Endothelial cell of hepatic sinusoid (primary cell): ENCODE measurements at regions not wholly inside any gene's neighbourhood (a gene's known extent, or its start where the extent isn't known, plus 50 kb on each side); places are given as distances from the start of the nearest gene placed in this dataset.

Experiments used
- in situ Hi-C: cut with HindIII; loops from 2 replicates; pipeline ENCODE4 v1.10.0; 2017; ENCODE audit warnings: low sequenced_read_pairs

DNA sequence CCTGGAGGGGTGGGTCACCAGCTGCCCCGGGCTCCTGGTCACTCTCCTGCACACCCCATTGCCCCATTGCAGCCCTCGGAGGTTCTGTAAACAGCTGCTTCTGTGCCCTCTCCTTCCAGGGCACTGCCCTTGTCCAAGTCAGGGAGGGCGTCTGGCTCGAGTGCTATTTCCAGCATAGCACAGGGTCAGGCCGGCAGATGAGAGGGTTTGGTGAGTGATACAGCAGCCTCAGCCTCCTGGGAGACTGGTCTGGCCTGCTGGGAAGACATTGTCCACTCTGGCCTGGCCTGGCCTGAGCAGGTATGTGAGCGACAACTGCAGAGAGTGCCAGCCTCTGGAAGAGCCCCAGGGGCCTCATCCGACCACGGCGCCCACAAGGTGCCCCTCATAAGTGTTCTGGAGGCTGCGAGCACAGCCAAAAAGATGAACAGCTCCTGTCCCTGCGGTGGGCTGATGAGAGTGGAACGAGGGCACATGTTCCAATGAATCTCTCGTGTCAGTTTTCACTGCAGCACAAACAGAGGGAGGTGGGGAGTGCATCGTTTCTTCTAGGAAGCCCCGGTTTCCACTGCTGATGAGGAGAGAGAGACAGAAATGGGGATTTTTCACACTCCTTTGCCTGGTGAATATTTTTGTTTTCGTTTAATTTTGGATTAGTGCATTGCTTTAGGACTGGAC is 105.8 kb upstream of the SDK2 start:
- in situ Hi-C loops: no loop called here

- in situ Hi-C loops: no loop called here
These were observed 106.7 kb upstream of the SDK2 start for GRCh38 chr17:73750975-73751374.

GRCh38 chr17:73753751-73754496 is 109.7 kb upstream of the SDK2 start:
- in situ Hi-C loops: no loop called here

- in situ Hi-C loops: no loop called here
These were observed 110.7 kb upstream of the SDK2 start for GRCh38 chr17:73754886-73755400.

- in situ Hi-C loops: no loop called here
These were observed 113.2 kb upstream of the SDK2 start for GRCh38 chr17:73757420-73757819.

DNA sequence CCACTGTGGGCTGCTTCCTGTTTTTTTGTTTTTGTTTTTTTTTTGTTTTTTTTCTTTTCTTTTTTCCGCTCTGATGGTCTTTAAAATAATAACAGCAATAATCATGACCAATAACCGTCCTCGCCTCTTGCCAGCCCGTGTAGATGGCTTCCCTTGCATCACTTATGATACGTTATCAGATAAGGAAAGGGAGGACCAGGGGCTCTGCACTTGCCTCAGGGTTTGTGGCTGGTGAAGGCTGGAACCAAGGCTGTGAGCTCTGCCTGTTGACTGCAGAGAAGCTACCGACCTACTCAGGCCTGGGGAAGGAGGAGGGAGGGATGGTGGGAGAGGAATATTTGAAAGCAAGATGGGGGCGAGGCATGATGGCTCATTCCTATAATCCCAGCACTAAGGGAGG is 114.0 kb upstream of the SDK2 start:
- in situ Hi-C loops: no loop called here

- in situ Hi-C loops: no loop called here
These were observed 115.1 kb upstream of the SDK2 start for GRCh38 chr17:73759324-73759723.

GRCh38 chr17:73759734-73760438 is 115.6 kb upstream of the SDK2 start:
- in situ Hi-C loops: no loop called here

- in situ Hi-C loops: no loop called here
These were observed 116.2 kb upstream of the SDK2 start for GRCh38 chr17:73760439-73760758.

DNA sequence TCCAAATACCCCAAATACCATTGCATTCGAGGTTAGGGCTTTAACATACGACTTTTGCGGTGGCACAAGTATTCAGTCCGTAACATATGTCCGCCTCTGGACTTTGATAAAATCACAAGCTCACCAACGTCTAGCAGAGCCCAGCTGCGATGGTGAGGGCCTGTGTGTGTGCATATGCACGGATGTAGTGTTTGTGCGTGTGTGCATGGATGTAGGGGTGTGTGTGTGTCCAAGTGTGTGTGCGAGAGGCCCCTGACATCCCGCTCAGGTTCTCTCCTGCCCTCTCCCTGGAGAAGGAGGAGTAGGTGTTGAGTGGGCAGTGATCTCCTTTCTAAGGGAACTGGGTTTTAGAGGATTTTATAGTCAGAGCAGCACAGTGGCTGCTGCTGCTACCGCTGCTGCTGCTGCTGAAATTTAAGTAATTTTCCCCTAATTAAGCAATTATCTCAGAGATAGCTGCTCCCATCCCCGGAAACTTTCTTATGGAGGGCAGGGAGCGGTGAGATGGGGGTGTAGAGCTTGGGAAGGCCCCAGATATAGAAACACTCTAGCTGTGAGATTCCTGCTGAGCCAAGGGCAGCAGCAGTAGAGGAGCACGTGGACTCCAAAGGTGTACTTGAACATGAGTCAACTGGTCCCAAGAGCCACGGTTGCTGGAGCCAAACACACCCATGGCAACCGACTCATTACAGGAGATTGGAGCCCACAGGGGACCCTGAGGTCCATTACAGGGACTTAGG is 121.7 kb upstream of the SDK2 start:
- in situ Hi-C loops: no loop called here

DNA sequence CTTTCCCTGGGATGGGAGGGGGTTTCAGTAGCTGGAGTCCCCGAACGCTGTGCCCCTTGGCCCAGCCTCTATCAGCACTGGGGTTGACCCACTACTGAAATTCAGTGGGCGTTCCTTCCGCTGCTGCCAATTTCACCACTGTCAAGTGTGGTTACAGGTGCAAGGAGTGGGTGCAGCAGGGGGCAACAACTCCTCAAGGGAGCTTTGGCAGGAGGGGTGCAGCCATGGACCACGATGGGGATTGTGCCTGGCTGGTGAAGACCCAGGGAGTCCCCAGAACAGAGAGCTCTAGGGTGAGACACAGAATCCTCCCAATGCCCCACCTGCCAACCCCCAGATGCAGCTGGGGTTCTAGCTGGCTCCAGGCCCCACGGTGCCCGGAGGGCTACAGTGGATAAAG is 123.5 kb upstream of the SDK2 start:
- in situ Hi-C loops: no loop called here

DNA sequence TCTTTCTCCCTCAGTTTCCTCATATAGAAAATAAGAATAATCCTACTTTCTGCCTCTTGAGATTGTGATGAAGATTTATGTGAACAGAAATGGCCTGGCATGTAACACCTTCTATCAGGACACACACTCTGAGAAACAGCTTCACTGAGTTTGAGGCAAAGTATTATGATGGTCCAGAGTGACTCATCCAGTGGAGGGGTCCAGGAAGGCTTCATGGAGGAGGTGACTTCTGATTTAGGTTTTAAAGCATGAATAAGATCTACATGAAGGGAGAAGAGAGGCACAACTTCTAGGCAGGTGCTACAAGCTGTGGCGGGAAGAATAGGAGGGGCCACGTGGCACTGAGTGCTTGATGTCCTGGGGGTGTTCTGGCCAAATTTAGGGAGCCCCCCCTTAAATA is 124.4 kb upstream of the SDK2 start:
- in situ Hi-C loops: no loop called here

GRCh38 chr17:73769479-73769878 is 125.2 kb upstream of the SDK2 start:
- in situ Hi-C loops: no loop called here

- in situ Hi-C loops: no loop called here
These were observed 126.0 kb upstream of the SDK2 start for GRCh38 chr17:73770115-73770848.

- in situ Hi-C loops: no loop called here
These were observed 126.6 kb upstream of the SDK2 start for GRCh38 chr17:73770849-73771229.

DNA sequence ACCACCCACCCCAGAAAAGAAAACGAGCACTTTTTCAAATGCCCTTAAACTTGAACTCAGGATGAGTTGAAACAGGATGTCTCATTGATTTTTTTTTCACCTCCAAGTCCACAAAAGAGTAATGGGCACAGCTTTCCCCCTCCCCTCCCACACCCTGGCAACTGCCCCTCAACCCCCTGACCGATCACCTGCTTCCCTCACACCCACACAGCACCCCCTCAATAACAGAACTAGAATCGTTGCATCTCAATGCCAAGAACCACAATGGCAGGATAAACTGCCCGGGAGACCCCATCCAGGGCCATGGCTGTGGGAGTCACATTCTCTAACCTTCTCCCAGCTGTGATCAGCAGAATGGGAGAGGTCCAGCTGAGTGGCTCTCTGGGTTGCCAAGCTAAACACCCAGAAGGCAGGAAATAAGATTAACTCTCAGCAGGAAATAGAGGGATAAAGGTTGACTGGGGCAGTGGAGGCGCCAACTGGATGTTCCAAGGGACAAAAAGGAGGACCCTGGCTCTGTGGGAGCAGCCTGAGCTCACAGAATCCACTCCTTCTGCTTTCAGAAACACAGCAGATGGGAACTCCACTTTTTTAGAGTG is 128.0 kb upstream of the SDK2 start:
- in situ Hi-C loops: no loop called here

DNA sequence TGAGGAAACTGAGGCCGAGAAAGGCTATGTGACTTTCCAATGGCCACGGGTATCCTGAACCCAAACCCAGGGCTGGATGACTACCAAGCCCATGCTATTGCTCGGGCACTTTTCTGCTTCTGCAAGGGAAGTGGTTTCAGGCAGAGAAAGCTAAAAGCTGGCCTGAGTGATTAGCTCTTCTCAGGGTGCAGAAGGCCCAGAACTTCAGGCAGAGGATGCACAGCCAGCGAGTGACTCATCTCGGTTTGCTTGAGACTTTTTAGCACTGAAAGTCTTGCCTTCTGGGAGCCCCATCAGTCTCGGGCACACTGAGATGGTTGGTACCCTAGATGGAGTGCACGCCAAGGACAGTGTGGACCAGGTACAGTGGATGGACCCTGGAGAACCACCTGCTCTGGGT is 129.5 kb upstream of the SDK2 start:
- in situ Hi-C loops: no loop called here

- in situ Hi-C loops: no loop called here
These were observed 130.6 kb upstream of the SDK2 start for GRCh38 chr17:73774852-73775251.

DNA sequence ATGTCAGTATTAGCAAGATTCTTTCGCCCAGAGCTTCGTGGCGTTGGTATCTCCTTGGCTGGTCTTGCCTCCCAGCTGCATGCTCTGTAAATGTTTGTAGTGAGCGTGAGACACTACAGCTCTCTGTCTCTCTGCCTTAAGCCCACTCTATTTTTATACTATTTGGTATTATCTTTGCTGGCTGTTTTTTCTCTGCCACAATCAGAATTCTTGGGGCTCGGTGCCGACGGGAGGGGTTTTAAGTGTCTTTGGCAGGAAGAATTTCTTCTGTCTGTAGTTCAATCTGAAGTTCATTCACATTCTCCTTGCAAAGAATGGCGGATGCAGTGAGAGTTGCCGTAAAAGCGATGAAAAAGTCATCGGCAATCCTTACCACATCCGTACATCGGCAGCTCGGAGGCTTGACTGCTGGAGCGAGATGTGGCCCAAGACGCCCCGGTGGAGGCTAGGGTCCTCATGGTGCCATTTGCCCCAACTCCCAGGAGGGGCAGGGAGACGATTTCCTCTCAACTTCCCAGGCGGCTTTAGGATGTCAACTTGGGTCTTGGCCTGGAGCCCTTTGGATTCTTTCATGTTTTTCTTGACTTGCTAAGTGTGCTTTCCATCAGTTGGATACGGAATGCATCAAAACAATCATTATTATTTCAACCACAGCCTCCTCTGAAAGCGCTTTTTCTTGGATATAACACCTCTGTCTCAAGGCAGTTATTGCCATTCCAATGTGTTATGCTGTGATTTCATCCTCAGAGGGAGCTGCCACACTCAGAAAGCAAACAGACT is 132.3 kb upstream of the SDK2 start:
- in situ Hi-C loops: no loop called here

DNA sequence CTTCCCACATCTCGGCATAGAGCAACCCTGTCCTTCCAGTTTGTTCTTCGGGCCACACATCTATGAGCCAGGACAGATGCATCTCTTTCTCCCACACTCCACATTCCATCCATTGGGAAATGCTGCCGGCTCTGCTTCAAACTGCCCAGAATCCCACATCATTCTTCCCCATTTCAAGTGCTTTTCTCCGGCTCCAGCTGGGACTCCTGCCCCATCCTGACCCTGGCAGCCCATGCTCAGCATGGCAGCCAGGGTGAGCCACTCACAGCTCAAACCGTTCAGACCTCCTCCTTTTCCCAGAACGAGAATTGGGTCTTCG is 132.8 kb upstream of the SDK2 start:
- in situ Hi-C loops: no loop called here
